ENCODE measurements at regions not wholly inside any gene's neighbourhood (a gene's known extent, or its start where the extent isn't known, plus 50 kb on each side); places are given as distances from the start of the nearest gene placed in this dataset.

- WGBS, 2 donors: 90 to 91% methylated on average over 12 of the region's 12 CpGs
- no peak for DNase-seq
- Histone ChIP-seq H3K4me3 (replicated peaks in 1 of 3) (no peak overlapping the region), H3K27me3 (no peaks in the 10 kb centered on the region), H3K4me1 (no peaks in the 10 kb centered on the region), H3K36me3 (no peaks in the 10 kb centered on the region), H3K9me3 (no peaks in the 10 kb centered on the region), H3K27ac (no peak overlapping the region)
- intact Hi-C loops (cut with DNase I): no loop called here
- no peak for TF ChIP-seq POLR2A (IDR thresholded peaks at IDR 0.05)
- TF ChIP-seq CTCF (IDR thresholded peaks at IDR 0.05): no peak
Observed at GRCh38 chr13:111909501-111909900, 157.4 kb upstream of the SOX1 start.

GRCh38 chr13:111909971-111910671, 156.8 kb upstream of the SOX1 start:
- Histone ChIP-seq H3K27ac (no peak overlapping the region), H3K36me3 (no peaks in the 10 kb centered on the region), H3K4me1 (no peaks in the 10 kb centered on the region), H3K4me3 (replicated peaks in 1 of 3) (no peak overlapping the region), H3K27me3 (no peaks in the 10 kb centered on the region), H3K9me3 (no peaks in the 10 kb centered on the region)
- WGBS, 2 donors: 90 to 97% methylated on average over 12 to 15 of the region's 16 CpGs
- intact Hi-C loops (cut with DNase I): no loop called here
- no peak for DNase-seq
- TF ChIP-seq CTCF (IDR thresholded peaks at IDR 0.05): no peak
- TF ChIP-seq POLR2A (IDR thresholded peaks at IDR 0.05): no peak

- Histone ChIP-seq H3K9me3 (no peaks in the 10 kb centered on the region), H3K4me1 (no peaks in the 10 kb centered on the region), H3K27ac (no peak overlapping the region), H3K36me3 (no peaks in the 10 kb centered on the region), H3K27me3 (no peaks in the 10 kb centered on the region), H3K4me3 (replicated peaks in 1 of 3) (no peak overlapping the region)
- DNase-seq: no peak
- 72 to 76% methylated on average over 11 of the region's 11 CpGs for WGBS, 2 donors
- intact Hi-C loops (cut with DNase I): no loop called here
- TF ChIP-seq CTCF (IDR thresholded peaks at IDR 0.05) (no peak), POLR2A (IDR thresholded peaks at IDR 0.05) (no peak)
Observed at GRCh38 chr13:111911121-111911720, 155.7 kb upstream of the SOX1 start.

- no peak for DNase-seq
- no peaks in the 10 kb centered on the region for H3K27me3 ChIP-seq
- H3K27ac ChIP-seq: no peak overlapping the region
- intact Hi-C loops (cut with DNase I): no loop called here
- TF ChIP-seq CTCF (IDR thresholded peaks at IDR 0.05) (no peak), POLR2A (IDR thresholded peaks at IDR 0.05) (no peak)
- no peaks in the 10 kb centered on the region for H3K4me1 ChIP-seq
- H3K4me3 ChIP-seq (replicated peaks in 1 of 3): no peak overlapping the region
- no peaks in the 10 kb centered on the region for H3K36me3 ChIP-seq
- no peaks in the 10 kb centered on the region for H3K9me3 ChIP-seq
- WGBS, 2 donors: 47 to 55% methylated on average over 11 of the region's 11 CpGs
Observed at GRCh38 chr13:111911754-111912452, 155.0 kb upstream of the SOX1 start.

- Histone ChIP-seq H3K36me3 (no peaks in the 10 kb centered on the region), H3K9me3 (no peaks in the 10 kb centered on the region), H3K27me3 (no peaks in the 10 kb centered on the region), H3K4me1 (no peaks in the 10 kb centered on the region), H3K4me3 (replicated peaks in 1 of 3) (no peak overlapping the region), H3K27ac (no peak overlapping the region)
- 94 to 95% methylated on average over 16 of the region's 16 CpGs for WGBS, 2 donors
- TF ChIP-seq POLR2A (IDR thresholded peaks at IDR 0.05): no peak
- TF ChIP-seq CTCF (IDR thresholded peaks at IDR 0.05): no peak
- DNase-seq: no peak
- intact Hi-C loops (cut with DNase I): no loop called here
Observed at GRCh38 chr13:111912453-111912866, 154.5 kb upstream of the SOX1 start.

Measured in thyroid gland (tissue), 4 donors.